GM12878 (cell line): ENCODE measurements at regions not wholly inside any gene's neighbourhood (a gene's known extent, or its start where the extent isn't known, plus 50 kb on each side); places are given as distances from the start of the nearest gene placed in this dataset.
A peak's percentile ranks its signal among the peaks of the same experiment; 100 is the strongest.

Source experiments
- CBFB ChIP-seq: IDR thresholded peaks from 2 replicates; pipeline ENCODE4 v1.6.1; 2016; ENCODE audit warnings: antibody characterized with exemption, low read depth
- CREB1 ChIP-seq: IDR thresholded peaks from 2 replicates; pipeline ENCODE4 v1.6.1; 2012; ENCODE audit warnings: low read depth, mild to moderate bottlenecking, inconsistent platforms
- DPF2 ChIP-seq: fragments of 450-650 bp; IDR thresholded peaks from 2 replicates; pipeline ENCODE4 v1.6.1; 2017; ENCODE audit warnings: mild to moderate bottlenecking
- EGR1 ChIP-seq, 2 experiments: IDR thresholded peaks; 1 replicate in 1 of 2; 2 replicates in 1 of 2; pipeline ENCODE4 v1.6.1; 2011 to 2012; ENCODE audit warnings: low read depth in 2 of 2, low read length in 2 of 2, borderline replicate concordance in 1 of 2, mild to moderate bottlenecking in 1 of 2, moderate library complexity in 1 of 2
- FOXM1 ChIP-seq: IDR thresholded peaks from 2 replicates; pipeline ENCODE4 v1.6.1; 2012; ENCODE audit warnings: low read depth, mild to moderate bottlenecking, inconsistent platforms, low read length, moderate library complexity
- KLF5 ChIP-seq: fragments of 450-650 bp; IDR thresholded peaks from 2 replicates; pipeline ENCODE4 v1.6.1; 2014; ENCODE audit warnings: mild to moderate bottlenecking; ENCODE audit not compliant: partially characterized antibody
- NFYA ChIP-seq: IDR thresholded peaks from 2 replicates; pipeline ENCODE4 v1.6.1; 2011; ENCODE audit warnings: low read depth, mild to moderate bottlenecking, low read length, improper control_type of control experiment, borderline replicate concordance
- PAX5 ChIP-seq: IDR thresholded peaks from 2 replicates; pipeline ENCODE4 v1.6.1; 2011; ENCODE audit warnings: low read depth, low read length, borderline replicate concordance
- POLR2AphosphoS2 ChIP-seq: IDR thresholded peaks from 2 replicates; pipeline ENCODE4 v1.6.1; 2011; ENCODE audit warnings: low read depth, mild to moderate bottlenecking, low read length, improper control_type of control experiment, moderate library complexity
- POLR2AphosphoS5 ChIP-seq: IDR thresholded peaks from 2 replicates; pipeline ENCODE4 v1.6.1; 2011; ENCODE audit warnings: mild to moderate bottlenecking, low read length, inconsistent platforms
- RCOR1 ChIP-seq: conservative IDR thresholded peaks from 2 replicates; pipeline ENCODE4 v1.6.1; 2012; ENCODE audit warnings: low read depth, low read length, improper control_type of control experiment
- SMAD1 ChIP-seq: fragments of 450-650 bp; IDR thresholded peaks from 2 replicates; pipeline ENCODE4 v1.6.1; 2018; ENCODE audit warnings: mild to moderate bottlenecking, low read depth; ENCODE audit not compliant: partially characterized antibody
- SPI1 ChIP-seq: IDR thresholded peaks from 2 replicates; pipeline ENCODE4 v1.6.1; 2011; ENCODE audit warnings: low read depth, mild to moderate bottlenecking, low read length, moderate library complexity, borderline replicate concordance; ENCODE audit not compliant: insufficient read depth
- SREBF2 ChIP-seq: IDR thresholded peaks from 2 replicates; pipeline ENCODE4 v1.6.1; 2012; ENCODE audit warnings: mild to moderate bottlenecking, low read length
- SRF ChIP-seq, 2 experiments: IDR thresholded peaks; 2 replicates each; pipeline ENCODE4 v1.6.1; 2011; ENCODE audit warnings: low read depth in 2 of 2, low read length in 2 of 2, mild to moderate bottlenecking in 1 of 2, moderate library complexity in 1 of 2
- TBL1XR1 ChIP-seq: IDR thresholded peaks from 2 replicates; pipeline ENCODE4 v1.6.1; 2012; ENCODE audit warnings: low read depth, low read length, improper control_type of control experiment
- TF ChIP-seq, protein P1 (sequence below): fragments of 450-650 bp; formaldehyde crosslinking; IDR thresholded peaks from 2 replicates; pipeline ENCODE4 v1.4.0; 2020; ENCODE audit warnings: mild to moderate bottlenecking, moderate library complexity
- TF ChIP-seq, protein P2 (sequence below): IDR thresholded peaks from 2 replicates; pipeline ENCODE4 v1.6.1; 2012; ENCODE audit warnings: low read depth, low read length, improper control_type of control experiment
- TF ChIP-seq, protein P3 (sequence below): fragments of 450-650 bp; IDR thresholded peaks from 2 replicates; pipeline ENCODE4 v1.6.1; 2018; ENCODE audit warnings: borderline replicate concordance, mild to moderate bottlenecking; ENCODE audit not compliant: partially characterized antibody

DNA sequence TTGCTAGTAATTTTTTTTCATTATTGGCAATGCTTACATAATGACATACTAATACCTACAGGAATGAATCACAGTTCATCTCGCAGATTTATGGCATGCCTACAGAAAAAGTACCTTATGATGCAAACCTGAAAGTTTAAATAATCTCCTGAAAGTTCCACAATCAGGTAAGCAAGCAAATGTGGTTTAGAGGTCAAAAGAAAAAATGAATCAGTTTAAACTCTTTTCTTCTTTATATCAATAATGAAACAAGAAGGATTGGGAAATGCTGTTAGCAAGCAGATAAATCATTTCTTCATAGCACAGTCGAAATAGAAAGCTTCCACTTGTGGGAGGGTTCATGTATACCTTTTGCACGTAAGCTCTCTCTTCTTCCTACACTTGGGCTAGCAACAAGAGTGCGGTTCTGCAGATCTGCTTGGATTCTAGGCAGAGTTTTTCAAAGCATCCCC lies 53.7 kb upstream of the MTPN start (continued):
- TF ChIP-seq DPF2, result peak; percentile 56; the same call in 1 of the 2 replicates
- no peak for TF ChIP-seq NFYA
- TF ChIP-seq, protein P1, sequence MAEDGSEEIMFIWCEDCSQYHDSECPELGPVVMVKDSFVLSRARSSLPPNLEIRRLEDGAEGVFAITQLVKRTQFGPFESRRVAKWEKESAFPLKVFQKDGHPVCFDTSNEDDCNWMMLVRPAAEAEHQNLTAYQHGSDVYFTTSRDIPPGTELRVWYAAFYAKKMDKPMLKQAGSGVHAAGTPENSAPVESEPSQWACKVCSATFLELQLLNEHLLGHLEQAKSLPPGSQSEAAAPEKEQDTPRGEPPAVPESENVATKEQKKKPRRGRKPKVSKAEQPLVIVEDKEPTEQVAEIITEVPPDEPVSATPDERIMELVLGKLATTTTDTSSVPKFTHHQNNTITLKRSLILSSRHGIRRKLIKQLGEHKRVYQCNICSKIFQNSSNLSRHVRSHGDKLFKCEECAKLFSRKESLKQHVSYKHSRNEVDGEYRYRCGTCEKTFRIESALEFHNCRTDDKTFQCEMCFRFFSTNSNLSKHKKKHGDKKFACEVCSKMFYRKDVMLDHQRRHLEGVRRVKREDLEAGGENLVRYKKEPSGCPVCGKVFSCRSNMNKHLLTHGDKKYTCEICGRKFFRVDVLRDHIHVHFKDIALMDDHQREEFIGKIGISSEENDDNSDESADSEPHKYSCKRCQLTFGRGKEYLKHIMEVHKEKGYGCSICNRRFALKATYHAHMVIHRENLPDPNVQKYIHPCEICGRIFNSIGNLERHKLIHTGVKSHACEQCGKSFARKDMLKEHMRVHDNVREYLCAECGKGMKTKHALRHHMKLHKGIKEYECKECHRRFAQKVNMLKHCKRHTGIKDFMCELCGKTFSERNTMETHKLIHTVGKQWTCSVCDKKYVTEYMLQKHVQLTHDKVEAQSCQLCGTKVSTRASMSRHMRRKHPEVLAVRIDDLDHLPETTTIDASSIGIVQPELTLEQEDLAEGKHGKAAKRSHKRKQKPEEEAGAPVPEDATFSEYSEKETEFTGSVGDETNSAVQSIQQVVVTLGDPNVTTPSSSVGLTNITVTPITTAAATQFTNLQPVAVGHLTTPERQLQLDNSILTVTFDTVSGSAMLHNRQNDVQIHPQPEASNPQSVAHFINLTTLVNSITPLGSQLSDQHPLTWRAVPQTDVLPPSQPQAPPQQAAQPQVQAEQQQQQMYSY (CRISPR knock-in tag), result no peak
- no peak for TF ChIP-seq PAX5
- TF ChIP-seq, protein P2, sequence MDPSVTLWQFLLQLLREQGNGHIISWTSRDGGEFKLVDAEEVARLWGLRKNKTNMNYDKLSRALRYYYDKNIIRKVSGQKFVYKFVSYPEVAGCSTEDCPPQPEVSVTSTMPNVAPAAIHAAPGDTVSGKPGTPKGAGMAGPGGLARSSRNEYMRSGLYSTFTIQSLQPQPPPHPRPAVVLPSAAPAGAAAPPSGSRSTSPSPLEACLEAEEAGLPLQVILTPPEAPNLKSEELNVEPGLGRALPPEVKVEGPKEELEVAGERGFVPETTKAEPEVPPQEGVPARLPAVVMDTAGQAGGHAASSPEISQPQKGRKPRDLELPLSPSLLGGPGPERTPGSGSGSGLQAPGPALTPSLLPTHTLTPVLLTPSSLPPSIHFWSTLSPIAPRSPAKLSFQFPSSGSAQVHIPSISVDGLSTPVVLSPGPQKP, result no peak
- TF ChIP-seq CBFB, result no peak
- TF ChIP-seq TBL1XR1, result 0 out of 2 replicates have a peak, but pooled peaks have one; percentile 39
- no peak for TF ChIP-seq EGR1 (IDR thresholded peaks at IDR 0.05; ENCODE audit: borderline replicate concordance in 1 of 2, low read depth in 2 of 2, low read length in 2 of 2)
- no peak for TF ChIP-seq POLR2AphosphoS2
- no peak for TF ChIP-seq POLR2AphosphoS5
- TF ChIP-seq, protein P3, sequence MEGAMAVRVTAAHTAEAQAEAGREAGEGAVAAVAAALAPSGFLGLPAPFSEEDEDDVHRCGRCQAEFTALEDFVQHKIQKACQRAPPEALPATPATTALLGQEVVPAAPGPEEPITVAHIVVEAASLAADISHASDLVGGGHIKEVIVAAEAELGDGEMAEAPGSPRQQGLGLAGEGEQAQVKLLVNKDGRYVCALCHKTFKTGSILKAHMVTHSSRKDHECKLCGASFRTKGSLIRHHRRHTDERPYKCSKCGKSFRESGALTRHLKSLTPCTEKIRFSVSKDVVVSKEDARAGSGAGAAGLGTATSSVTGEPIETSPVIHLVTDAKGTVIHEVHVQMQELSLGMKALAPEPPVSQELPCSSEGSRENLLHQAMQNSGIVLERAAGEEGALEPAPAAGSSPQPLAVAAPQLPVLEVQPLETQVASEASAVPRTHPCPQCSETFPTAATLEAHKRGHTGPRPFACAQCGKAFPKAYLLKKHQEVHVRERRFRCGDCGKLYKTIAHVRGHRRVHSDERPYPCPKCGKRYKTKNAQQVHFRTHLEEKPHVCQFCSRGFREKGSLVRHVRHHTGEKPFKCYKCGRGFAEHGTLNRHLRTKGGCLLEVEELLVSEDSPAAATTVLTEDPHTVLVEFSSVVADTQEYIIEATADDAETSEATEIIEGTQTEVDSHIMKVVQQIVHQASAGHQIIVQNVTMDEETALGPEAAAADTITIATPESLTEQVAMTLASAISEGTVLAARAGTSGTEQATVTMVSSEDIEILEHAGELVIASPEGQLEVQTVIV, result no peak
- TF ChIP-seq FOXM1, result peak; percentile 92; the same call in 1 of the 2 replicates
- TF ChIP-seq SREBF2, result no peak
- no peak for TF ChIP-seq SRF (IDR thresholded peaks at IDR 0.05; ENCODE audit: low read depth in 2 of 2, low read length in 2 of 2)
- TF ChIP-seq RCOR1, result no peak
- peak; percentile 74 for TF ChIP-seq CREB1
- TF ChIP-seq KLF5, result no peak
- no peak for TF ChIP-seq SMAD1
- no peak for TF ChIP-seq SPI1
